ENCODE measurements at regions not wholly inside any gene's neighbourhood (a gene's known extent, or its start where the extent isn't known, plus 50 kb on each side); places are given as distances from the start of the nearest gene placed in this dataset.

DNA sequence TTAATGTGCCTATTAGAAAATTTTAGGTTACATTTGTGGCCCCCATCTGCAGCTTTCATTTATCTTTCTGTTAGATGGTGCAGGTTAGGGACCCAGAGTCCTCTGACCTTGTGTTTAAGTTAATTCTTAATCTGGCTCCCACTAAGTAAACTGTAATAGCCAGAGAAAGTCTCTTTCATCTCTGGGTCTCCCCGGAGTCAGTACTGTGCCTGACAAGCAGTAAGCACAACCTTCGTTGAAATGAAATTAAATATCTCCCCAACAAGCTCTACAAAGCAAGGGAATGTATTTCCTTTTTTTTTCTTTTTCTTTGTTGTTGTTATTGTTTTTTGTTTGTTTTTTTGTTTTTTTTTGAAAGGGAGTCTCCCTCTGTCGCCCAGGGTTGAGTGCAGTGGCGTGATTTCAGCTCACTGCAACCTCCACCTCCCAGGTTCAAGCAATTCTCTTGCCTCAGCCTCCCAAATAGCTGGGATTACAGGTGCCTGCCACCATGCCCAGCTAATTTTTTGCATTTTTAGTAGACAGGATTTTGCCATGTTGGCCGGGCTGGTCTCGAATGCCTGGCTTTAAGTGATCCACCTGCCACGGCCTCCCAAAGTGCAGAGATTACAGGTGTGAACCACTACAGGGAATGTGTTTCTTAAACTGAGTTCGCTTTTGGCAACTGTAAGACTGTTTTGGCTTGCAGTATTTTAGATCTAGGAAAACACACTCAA is 81.6 kb downstream of the HHIPL2 start:
- TF ChIP-seq EZH2 (IDR thresholded peaks at IDR 0.05; ENCODE audit: borderline replicate concordance) = no peak
- TF ChIP-seq, protein P1, sequence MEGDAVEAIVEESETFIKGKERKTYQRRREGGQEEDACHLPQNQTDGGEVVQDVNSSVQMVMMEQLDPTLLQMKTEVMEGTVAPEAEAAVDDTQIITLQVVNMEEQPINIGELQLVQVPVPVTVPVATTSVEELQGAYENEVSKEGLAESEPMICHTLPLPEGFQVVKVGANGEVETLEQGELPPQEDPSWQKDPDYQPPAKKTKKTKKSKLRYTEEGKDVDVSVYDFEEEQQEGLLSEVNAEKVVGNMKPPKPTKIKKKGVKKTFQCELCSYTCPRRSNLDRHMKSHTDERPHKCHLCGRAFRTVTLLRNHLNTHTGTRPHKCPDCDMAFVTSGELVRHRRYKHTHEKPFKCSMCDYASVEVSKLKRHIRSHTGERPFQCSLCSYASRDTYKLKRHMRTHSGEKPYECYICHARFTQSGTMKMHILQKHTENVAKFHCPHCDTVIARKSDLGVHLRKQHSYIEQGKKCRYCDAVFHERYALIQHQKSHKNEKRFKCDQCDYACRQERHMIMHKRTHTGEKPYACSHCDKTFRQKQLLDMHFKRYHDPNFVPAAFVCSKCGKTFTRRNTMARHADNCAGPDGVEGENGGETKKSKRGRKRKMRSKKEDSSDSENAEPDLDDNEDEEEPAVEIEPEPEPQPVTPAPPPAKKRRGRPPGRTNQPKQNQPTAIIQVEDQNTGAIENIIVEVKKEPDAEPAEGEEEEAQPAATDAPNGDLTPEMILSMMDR (IDR thresholded peaks at IDR 0.05; ENCODE audit: poor library complexity) = no peak

Data from hepatocyte (in vitro differentiated cells).